HuH-7 (cell line): ENCODE measurements at regions not wholly inside any gene's neighbourhood (a gene's known extent, or its start where the extent isn't known, plus 50 kb on each side); places are given as distances from the start of the nearest gene placed in this dataset.

ENCODE experiments used
- DNase-seq: peaks from one replicate; pipeline ENCODE4 v3.0.0; 2011; ENCODE audit warnings: low spot score

DNA sequence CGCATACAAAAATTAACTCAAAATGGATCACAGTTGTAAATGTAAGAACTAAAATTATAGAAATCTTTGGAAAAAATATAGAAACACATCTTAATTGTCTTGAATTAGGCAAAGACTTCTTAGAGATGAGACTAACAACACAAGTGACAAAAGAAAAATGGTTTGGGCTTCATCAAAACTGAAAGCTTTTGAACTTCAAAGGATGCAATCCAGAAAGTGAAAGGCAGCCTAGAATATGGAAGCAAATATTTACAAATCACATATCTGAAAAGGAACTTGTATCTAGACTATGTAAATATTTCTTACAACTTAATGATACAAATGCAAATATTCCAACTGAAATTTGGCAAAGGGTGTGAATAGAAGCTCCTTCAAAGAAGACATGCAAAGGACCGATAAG is 582.8 kb upstream of the ZEB2 start:
- no peak for DNase-seq

DNA sequence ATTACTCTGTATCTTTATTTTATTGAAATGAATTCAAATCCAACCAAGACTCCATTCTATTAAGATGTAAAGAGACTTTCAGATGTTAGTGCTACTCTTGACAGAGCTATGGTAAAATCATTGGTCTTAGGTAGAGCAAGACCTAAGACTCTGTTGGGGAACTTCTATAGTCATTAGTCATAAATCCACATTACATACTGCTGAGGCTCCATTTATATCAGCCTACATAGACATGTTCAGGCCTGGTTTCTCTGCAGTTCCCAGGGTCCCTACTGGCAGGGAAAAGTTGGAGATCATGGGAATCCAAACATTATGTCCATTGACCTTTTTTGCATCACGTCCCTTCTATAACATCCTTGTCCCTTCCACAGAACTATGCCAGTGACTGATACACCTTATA is 580.4 kb upstream of the ZEB2 start:
- no peak for DNase-seq

DNA sequence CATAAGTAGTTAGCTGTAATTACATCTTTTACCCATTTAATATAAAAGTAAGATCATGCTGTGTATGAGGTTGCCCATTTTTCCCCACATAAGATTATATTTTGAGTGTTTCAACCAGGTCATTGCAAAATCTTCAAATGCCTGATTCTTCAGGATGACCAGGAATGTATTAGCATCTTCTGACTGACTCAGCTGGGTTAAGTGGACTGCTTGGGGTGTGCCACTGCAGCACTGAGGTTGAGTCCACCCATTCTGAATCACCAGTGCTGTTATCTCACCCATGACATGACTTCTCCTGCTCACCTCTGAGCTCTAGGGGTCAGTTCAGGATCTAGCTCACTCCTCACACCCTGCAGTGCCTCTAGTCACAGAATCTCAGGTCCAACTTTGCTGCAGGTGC is 576.7 kb upstream of the ZEB2 start:
- no peak for DNase-seq

DNA sequence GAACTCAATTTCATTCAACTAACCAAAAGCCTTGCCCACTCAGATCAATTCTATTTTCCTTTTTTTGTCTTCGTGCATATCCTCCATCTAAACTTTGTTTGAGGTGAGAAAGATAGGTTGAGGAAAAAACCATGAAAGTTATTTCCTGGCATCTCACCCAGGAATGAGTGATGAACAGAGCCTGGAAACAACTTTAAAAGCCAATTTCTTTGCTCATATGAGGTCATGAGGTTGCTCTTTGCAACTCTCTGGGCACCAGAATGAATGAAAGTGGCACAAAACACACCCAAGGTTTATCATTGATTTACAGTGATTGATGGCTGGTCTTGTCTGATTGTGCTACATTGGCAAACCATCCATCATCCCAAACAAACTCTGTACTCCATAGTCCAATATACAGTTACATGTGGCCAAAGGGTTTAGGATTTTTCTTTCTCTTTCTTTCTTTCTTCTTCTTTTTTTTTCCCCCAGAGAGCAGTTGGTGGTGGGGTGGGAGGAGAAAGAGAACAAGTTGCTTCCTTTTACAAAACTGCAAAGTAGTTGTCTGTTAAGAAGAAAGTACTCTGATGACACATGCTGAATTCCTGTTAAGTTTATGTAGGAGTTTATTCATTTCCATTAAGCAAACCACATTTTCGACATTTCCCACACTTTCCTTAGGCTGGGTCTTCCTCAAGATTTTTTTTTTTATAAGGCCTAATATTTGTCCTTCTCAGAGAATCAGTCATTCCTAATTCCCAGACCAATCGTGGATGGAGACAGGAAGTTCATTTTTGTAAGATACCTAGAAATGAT is 575.9 kb upstream of the ZEB2 start:
- DNase-seq: no peak

DNA sequence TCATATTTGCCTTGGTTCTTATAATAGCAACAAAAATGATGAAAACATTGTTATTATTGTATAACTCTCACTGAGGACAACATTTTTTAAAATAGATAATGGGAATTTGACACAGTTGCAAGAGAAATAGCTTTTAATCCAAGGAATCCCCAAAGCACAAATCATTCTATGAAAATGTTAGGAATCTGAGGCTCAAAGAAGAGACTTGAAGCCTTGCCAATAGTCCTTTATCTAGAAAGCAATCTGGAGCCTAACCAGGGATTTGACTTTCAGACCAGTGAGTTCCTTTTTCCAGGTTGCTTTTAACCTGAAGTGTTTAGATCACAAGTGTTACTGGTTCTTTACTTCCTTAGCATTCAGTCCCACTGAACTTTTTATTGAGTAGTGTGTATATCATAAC is 574.5 kb upstream of the ZEB2 start:
- no peak for DNase-seq

DNA sequence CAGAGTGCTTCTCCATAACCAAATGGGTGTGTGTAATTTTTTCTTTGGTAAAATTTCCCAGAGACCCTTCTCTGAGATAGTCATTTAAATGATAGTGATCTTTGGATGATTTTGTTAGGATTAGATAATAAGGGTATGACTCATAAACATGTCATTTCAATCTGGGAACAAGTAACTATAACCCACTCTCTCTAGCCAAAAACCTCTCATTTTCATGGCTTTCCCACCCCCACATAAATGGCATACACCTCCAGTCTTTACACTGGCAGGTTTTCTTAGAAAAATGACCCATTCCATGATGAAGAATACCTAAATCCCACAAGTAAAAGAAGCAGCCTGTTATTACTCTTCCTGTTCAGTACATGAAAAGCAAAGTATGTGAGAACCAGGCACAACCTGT is 572.0 kb upstream of the ZEB2 start:
- DNase-seq: no peak

DNA sequence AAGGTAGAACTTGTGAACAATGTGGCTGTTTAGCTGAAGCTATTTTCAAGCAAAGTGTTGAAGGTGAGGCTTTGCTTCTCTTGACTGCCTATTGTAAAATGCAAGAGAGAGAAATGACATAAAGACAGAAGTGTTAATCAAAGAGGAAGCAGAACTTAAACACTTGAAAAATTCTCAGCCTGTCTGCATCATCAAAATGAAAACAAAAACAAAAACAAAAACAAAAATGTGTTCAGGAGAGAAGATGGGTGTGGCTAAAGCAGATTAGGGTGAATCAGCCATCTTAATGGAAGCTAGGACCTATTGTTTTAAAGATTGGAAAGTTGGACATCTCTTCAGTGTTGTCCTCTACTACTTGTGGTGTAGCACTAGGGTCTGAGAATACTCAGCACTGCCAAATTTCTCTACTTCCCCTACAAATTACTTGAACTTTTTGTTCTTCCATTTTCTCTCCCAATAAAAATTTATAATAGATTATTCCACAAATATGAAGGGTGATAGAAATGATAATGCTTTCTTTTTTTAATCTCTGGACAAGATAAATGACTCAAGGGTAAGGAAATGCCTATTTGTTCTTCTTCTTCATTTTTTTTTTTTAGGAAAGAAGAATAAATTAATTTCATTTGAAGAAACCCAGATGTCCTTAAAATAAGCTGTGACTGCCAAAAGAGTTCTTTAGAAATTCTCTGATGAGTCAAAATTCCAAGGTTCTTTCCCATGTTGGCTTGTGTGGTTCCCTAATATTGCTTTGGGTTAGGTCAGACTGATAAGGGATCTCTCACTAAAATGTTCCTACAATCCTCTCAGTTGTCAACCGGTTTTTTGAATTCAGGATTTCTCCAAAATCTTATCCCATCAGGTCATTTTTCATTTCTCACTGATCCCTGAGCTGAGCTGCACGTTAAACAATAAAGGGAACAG is 571.2 kb upstream of the ZEB2 start:
- DNase-seq: no peak

DNA sequence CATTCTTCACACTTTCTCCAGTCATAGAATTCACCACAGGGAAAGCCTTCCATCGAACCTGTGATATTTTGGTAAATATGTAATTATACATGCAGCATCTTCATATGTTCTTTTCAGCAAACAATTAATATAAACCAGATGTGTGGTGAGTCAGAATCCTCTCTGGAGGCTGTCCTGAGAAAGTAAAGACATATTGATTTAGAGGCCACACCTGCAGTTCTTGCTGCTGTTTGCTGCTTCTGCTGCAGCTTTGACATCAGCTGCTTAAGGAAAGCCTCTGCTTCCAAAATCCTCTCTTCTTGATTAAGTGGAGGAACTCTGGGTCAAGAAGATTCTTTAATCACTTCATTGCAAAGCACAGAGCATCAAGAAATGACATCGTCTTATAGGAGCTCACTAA is 568.8 kb upstream of the ZEB2 start:
- DNase-seq: no peak

DNA sequence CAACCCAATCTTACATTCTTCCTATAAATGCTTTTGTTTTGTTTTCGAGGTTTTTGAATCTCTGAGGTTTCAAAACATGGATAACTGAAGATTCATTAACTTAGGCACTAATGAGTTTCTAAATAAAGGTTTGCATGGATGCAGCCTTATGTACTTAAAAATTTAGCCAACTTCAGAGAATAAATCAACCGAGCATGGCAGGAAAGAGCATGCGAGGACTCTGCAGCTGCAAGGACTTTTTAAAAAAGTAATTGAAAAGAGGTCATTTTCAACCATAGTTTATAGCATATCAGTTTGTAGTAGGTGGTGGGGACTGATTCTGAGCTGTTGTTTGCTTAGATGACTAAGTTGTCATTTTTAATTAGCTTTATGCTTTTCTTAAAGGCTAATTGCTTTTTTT is 567.0 kb upstream of the ZEB2 start:
- DNase-seq: no peak

DNA sequence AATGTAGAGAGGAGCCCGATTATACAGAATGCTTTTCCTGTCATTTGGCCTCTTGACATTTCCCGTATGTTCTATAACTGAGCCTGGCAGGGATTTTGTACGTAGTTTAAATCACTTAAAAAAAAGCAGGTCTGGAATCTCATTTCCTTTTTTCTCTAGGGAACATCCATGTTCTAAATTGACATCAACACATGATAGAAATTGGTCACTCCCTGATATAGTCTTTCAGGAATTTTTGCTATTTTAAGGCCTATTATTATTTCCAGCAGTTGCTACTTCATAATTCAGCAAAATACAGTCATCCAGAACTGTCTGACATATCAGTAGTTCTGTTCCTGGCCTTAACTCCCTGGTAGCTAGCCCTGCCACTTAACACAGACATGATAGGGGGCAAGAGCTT is 565.7 kb upstream of the ZEB2 start:
- DNase-seq: no peak

DNA sequence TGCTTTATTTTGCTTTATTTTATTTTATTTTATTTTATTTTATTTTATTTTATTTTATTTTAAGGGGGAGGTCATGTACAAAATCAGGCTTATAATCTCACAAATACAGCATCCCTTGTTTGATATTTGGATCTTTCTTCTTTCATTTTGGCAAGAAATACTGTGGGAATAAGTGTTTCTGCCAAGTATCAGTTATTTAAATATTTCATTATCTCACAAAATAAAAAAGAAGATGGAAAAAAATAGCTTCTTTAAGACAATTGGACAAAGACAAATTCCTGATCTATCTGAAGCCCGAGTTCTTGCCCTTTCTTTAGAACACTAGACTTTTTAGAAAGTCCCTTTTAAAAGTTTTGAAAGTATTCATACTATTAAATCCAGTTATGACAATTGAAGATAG is 560.5 kb upstream of the ZEB2 start:
- DNase-seq: no peak

DNA sequence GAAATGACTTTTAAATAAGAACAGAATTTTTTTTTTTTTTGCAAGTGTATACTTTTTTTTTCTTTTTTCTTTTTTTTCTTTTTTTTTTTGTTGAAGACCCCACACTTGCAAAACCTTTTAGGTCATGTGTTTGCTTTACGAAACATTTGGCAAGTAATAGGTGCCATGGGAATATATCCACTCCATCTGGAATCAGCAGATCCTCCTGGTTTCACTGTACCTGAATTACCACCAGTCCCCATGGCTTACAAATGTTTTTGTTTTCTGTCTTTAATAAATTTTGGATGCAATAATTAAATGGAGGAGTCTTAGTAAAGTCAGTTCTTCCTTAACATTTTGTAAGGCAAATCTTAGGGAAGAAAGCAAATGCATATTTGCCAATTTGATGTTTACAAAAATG is 559.7 kb upstream of the ZEB2 start:
- no peak for DNase-seq

DNA sequence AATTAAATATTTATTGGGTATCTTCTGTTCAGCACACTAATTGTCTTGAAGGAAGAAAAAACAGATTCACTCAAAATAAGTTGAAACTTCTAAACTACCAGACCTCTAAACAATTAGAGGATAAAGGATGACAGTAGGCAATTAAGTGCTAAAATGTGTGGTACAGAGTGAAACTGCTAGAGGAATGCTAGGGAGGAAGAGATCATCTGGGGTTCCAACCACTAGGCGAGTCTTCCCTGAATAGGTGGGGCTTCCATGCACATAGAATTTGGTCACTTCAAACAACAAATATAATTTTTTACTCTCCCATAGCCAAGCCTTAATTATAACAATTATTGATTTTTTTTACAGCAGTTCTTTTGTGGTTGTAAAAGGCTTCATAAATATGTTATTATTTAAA is 559.0 kb upstream of the ZEB2 start:
- DNase-seq: no peak

DNA sequence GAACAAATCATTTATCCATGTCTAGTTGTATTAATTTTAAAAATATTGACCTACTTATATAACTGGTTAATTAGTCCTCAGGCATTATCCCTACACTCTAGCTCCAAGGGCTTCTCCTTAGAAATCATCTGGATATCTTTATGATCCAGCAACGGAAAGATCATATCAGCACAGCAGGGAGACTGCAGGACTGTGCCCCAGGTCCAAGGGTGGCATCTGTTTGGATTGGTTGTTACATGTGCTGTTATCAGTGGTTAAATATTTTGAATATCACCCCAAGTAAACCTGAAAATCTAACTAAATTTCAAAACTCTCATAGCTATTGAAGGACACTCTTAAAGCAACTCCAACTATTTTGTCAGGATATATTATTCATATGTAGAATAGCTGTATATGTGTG is 556.2 kb upstream of the ZEB2 start:
- DNase-seq: no peak

DNA sequence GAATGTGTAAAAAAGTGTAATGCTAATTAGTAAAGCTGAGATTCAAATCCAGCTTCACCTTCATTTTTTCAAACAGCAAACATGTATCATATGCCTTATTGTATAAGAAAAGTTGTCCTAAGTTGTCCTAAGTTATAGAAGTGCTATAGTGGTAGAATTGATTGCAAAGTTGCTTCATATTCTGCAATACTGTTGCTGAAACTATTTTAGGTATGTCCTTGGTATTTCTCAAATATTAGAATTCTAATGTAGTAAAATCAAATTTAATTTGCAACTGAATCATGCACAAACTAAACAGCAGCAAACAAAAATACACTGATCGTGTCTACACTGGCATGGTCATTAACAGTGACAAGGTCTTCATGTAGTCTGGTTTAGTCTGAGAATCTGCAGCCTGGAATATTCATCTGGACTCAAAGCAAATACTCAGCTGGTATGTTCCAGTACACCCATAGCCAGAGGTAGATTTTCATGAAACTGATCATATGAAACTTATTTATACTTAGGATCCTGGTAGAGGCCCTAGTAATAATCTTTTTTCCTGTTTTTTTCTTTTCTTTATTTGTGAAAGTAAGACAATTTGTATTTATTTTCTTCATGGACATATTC is 555.6 kb upstream of the ZEB2 start:
- DNase-seq: no peak

DNA sequence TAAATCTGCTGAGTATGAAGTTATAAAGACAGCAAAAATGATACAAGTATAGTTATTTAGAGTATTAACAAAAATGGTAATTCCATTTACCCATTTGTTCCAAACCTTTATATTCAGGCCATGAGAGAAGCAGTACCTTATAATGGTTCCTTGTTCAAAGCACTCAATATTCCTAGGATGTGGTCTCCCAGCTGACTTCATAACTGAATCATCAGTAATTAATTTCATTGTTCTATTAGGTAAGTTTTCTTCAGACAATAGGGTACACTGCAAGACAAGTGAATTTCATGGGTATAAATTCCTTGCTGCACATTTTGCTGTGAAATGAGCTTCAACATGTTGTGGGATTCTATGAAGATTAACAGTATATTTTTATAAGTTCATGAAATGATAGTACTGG is 550.8 kb upstream of the ZEB2 start:
- no peak for DNase-seq

DNA sequence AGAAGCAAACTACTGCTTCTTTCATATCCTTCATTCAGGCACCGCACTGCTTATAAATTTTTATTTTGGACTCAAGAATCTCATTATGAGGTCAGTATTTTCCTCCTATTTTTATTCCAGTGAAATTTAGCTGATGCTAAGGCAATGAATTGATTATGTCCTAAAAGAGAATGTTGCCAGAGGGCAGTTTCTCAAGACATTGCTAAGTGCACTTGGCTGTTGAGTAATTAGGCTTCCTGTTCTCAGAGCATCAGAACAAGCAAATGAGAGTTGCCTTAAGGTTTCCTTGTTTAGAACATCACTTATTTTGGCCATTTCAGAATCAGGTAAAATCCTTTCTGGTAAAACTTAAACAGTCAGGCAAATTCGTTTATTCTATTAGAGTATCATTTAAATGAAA is 548.6 kb upstream of the ZEB2 start:
- DNase-seq: no peak

DNA sequence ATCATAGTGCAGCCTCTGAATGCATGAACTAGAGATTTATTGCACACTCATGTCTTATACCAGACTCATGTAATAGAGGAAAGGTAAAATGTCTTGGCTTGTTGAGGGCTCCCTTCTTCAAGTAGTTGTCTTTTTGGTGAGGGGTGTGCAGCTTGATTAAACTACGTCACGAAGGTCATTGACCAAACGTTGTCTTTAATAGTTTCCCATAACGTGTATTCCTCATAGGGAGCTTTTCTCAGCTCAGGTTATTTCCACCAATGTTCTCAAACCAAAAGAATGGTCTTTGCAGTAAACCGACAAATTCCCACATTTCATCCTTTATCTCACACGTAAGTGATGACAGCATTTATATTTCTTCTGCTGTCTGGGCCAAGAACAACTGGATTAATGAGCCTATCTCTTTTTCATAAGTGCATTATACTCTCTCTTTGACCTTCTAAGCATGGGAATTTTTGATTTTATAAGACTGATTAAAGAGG is 547.7 kb upstream of the ZEB2 start:
- no peak for DNase-seq

DNA sequence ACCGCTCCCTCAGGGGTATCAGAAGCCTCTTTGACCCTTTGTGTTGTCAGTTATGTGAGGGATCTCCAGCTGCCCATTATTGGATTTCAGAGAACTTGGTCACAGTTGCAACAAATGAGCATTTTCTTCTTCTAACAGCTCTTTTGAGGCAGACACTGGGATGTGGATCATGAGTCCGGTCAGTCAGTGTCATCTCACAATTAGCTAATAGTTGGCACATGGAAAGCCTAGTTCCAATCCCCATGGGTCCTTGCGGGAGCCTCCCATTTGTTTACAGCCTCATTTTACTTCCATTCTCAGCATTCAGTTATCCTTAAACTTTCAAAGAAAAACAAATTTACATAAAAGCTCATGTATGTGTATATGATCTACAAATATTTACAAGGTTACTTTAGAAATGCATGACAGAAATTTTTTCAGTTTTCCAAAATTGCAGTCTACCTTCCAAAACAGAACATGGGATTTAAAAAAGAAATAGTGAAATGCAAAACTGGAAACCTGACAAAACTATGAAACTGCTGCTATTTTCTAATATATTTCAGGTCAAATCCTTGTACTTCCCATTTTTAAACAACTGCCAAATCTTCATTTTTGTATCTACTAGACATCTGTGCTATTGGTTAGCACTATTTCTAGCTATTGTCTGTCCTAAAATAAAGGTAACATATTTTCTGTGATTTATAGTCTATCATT is 547.1 kb upstream of the ZEB2 start:
- no peak for DNase-seq

DNA sequence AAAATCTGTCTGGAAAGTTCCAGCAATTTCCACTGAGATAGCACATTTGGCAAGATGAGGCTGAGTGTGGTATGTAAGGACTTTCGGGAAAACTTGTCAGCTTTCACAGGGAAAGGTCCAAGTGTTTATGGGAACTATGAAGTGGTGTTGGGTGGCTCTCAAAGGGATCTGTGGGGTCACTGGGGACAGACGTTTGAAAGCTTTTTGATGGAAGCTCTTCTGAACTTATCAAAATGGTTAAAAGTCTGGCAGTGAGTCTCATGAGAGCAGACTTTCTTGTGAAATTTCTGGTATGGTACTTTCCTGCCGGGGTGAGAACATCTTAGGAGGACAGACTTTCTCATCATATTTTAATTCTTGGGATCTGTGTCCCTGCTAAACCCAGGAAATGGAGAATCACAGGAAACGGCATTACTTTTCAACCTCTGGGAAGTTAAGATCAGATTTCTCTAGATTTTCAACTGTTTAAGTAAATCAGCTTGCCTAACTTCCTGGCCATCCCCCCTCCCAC is 546.3 kb upstream of the ZEB2 start:
- DNase-seq: no peak

DNA sequence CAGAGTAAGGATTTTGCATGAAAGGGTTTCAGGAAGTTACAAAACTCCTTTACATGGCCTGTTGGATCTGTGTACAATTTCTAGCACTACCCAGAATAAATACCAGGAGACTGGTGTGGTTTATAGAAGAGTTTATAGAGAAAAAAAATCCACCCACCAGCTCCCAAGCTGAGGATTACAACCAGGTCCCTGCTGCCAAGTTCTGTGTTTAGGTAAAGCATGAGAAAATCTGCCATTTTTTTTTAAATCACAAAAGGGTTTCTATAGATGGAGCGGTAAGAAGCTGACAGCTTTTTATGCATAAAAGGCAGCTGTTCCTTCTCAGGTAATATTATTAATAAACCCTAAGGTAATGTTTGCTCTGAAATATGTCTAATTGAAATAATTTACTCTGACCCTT is 545.4 kb upstream of the ZEB2 start:
- no peak for DNase-seq

DNA sequence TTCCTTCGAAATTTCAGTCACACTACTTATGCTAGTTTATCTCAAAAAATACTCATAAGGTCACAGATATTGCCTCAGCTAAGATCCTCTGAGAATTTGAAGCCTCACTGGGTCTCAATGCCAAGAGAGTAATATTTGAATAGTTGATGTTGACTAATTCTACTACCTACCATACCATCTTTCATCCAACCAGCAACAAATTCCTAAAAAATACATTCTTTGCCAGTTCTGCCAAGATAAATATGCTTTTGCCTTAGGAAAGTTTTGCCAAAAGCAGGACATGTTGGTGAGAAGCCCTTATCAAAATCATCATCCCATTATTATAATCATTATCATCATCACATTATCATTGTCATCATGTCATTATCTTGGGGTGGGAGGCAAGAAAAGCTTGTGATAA is 544.6 kb upstream of the ZEB2 start:
- no peak for DNase-seq
